ENCODE measurements at regions not wholly inside any gene's neighbourhood (a gene's known extent, or its start where the extent isn't known, plus 50 kb on each side); places are given as distances from the start of the nearest gene placed in this dataset.

DNA sequence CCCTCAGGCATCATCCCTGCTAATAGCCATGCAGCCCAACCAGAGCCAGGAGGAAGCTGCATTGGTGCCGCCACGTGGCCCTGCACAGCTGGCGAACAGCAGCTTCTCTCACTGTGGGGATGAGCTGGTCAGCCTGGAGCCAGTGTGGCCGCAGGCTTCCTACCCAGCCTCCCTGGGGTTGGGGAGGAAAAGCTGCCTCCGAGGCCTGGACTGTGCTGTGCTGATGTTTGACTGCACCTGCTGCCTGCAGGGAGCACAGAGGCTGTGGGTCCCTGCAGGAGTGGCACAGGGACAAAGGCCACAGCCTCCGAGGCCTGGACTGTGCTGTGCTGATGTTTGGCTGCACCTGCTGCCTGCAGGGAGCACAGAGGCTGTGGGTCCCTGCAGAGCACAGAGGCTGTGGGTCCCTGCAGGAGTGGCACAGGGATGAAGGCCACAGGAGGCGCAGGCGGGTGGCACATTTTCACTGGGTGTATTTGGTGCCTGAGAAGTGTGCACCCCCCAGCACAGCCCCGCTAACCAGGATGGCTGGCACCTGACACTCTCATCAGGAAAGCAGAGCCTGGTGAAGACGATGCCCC, 83.9 kb downstream of the DLL1 start:
- TF ChIP-seq CTCF (IDR thresholded peaks at IDR 0.05) (no peak), POLR2A (IDR thresholded peaks at IDR 0.05) (no peak)
